HFF-Myc (cell line): ENCODE measurements at regions not wholly inside any gene's neighbourhood (a gene's known extent, or its start where the extent isn't known, plus 50 kb on each side); places are given as distances from the start of the nearest gene placed in this dataset.

ENCODE experiments used
- DNase-seq: peaks from one replicate; pipeline ENCODE4 v3.0.0-alpha.2; 2011; ENCODE audit warnings: low read depth; ENCODE audit errors: extremely low read depth
- H3K4me3 ChIP-seq: replicated peaks from 2 replicates; pipeline ENCODE4 v1.5.1; 2011; ENCODE audit warnings: low read depth, mild to moderate bottlenecking, control low read depth, low read length
- CTCF ChIP-seq: IDR thresholded peaks from 2 replicates; pipeline ENCODE4 v1.5.1; 2012; ENCODE audit warnings: mild to moderate bottlenecking, low read depth, low read length, control low read depth; ENCODE audit errors: missing control alignments

- no peak overlapping the region for H3K4me3 ChIP-seq
- no peak for DNase-seq
- TF ChIP-seq CTCF: no peak
These were observed 605.6 kb upstream of the TEX47 start for GRCh38 chr7:89401099-89401498.

GRCh38 chr7:89401690-89402089 lies 606.2 kb upstream of the TEX47 start:
- no peak for DNase-seq
- H3K4me3 ChIP-seq: no peak overlapping the region
- TF ChIP-seq CTCF: no peak

GRCh38 chr7:89451911-89452310 lies 656.4 kb upstream of the TEX47 start:
- no peak overlapping the region for H3K4me3 ChIP-seq
- DNase-seq: no peak

GRCh38 chr7:89456556-89456955 lies 661.0 kb upstream of the TEX47 start:
- H3K4me3 ChIP-seq: no peak overlapping the region
- no peak for DNase-seq
- no peak for TF ChIP-seq CTCF

More at GRCh38 chr7:89451911-89452310, 656.4 kb upstream of the TEX47 start:
- no peak for TF ChIP-seq CTCF

- no peak for TF ChIP-seq CTCF
- DNase-seq: no peak
- no peak overlapping the region for H3K4me3 ChIP-seq
These were observed 662.6 kb upstream of the TEX47 start for GRCh38 chr7:89458114-89458513.

GRCh38 chr7:89474456-89474855 lies 678.9 kb upstream of the TEX47 start:
- H3K4me3 ChIP-seq: no peak overlapping the region
- no peak for DNase-seq
- no peak for TF ChIP-seq CTCF

GRCh38 chr7:89477991-89478390 lies 676.3 kb upstream of the STEAP1 start:
- no peak for TF ChIP-seq CTCF
- DNase-seq: no peak

More at GRCh38 chr7:89477991-89478390, 676.3 kb upstream of the STEAP1 start:
- H3K4me3 ChIP-seq: no peak overlapping the region
